ENCODE measurements at regions not wholly inside any gene's neighbourhood (a gene's known extent, or its start where the extent isn't known, plus 50 kb on each side); places are given as distances from the start of the nearest gene placed in this dataset.

GRCh38 chr20:24786646-24787045 lies 162.4 kb upstream of the CST7 start:
- TF ChIP-seq CTCF (IDR thresholded peaks at IDR 0.05): no peak
- Histone ChIP-seq H3K9ac (ENCODE audit: low read depth in 2 of 2, low read length in 2 of 2) (no peak overlapping the region), H3K27me3 (no peaks in the 10 kb centered on the region), H3K4me3 (no peak overlapping the region), H3K27ac (no peak overlapping the region), H3K36me3 (no peaks in the 10 kb centered on the region), H3K9me3 (no peaks in the 10 kb centered on the region), H3K4me1 (no peaks in the 10 kb centered on the region)
- intact Hi-C loops (cut with DNase I): no loop called here
- no peak for DNase-seq

GRCh38 chr20:24787071-24787470 lies 162.0 kb upstream of the CST7 start:
- intact Hi-C loops (cut with DNase I): no loop called here
- Histone ChIP-seq H3K27me3 (no peaks in the 10 kb centered on the region), H3K36me3 (no peaks in the 10 kb centered on the region), H3K27ac (no peak overlapping the region), H3K4me1 (no peaks in the 10 kb centered on the region), H3K9me3 (no peaks in the 10 kb centered on the region), H3K9ac (ENCODE audit: low read depth in 2 of 2, low read length in 2 of 2) (no peak overlapping the region), H3K4me3 (no peak overlapping the region)
- no peak for TF ChIP-seq CTCF (IDR thresholded peaks at IDR 0.05)
- DNase-seq: no peak

GRCh38 chr20:24787621-24788020 lies 161.4 kb upstream of the CST7 start:
- Histone ChIP-seq H3K27me3 (no peaks in the 10 kb centered on the region), H3K36me3 (no peaks in the 10 kb centered on the region), H3K4me3 (no peak overlapping the region), H3K27ac (no peak overlapping the region), H3K9me3 (no peaks in the 10 kb centered on the region), H3K9ac (ENCODE audit: low read depth in 2 of 2, low read length in 2 of 2) (no peak overlapping the region), H3K4me1 (no peaks in the 10 kb centered on the region)
- TF ChIP-seq CTCF (IDR thresholded peaks at IDR 0.05): no peak
- intact Hi-C loops (cut with DNase I): no loop called here
- DNase-seq: no peak

GRCh38 chr20:24789877-24790276 lies 159.2 kb upstream of the CST7 start:
- H3K9me3 ChIP-seq: no peaks in the 10 kb centered on the region
- TF ChIP-seq CTCF (IDR thresholded peaks at IDR 0.05): no peak
- no peak overlapping the region for H3K4me3 ChIP-seq
- no peaks in the 10 kb centered on the region for H3K27me3 ChIP-seq
- no peak overlapping the region for H3K27ac ChIP-seq
- no peak overlapping the region for H3K9ac ChIP-seq (ENCODE audit: low read depth in 2 of 2, low read length in 2 of 2)
- DNase-seq: no peak
- intact Hi-C loops (cut with DNase I): no loop called here
- H3K36me3 ChIP-seq: no peaks in the 10 kb centered on the region
- no peaks in the 10 kb centered on the region for H3K4me1 ChIP-seq

- no peak overlapping the region for H3K4me3 ChIP-seq
- no peaks in the 10 kb centered on the region for H3K27me3 ChIP-seq
- no peak for DNase-seq
- no peak for TF ChIP-seq CTCF (IDR thresholded peaks at IDR 0.05)
- H3K36me3 ChIP-seq: no peaks in the 10 kb centered on the region
- H3K27ac ChIP-seq: no peak overlapping the region
- H3K9me3 ChIP-seq: no peaks in the 10 kb centered on the region
- H3K4me1 ChIP-seq: no peaks in the 10 kb centered on the region
- intact Hi-C loops (cut with DNase I): no loop called here
- no peak overlapping the region for H3K9ac ChIP-seq (ENCODE audit: low read depth in 2 of 2, low read length in 2 of 2)
Measured at GRCh38 chr20:24790746-24791283, 158.3 kb upstream of the CST7 start.

GRCh38 chr20:24791953-24792352 lies 157.1 kb upstream of the CST7 start:
- Histone ChIP-seq H3K4me1 (no peaks in the 10 kb centered on the region), H3K9me3 (no peaks in the 10 kb centered on the region), H3K36me3 (no peaks in the 10 kb centered on the region), H3K27ac (no peak overlapping the region), H3K9ac (ENCODE audit: low read depth in 2 of 2, low read length in 2 of 2) (no peak overlapping the region), H3K27me3 (no peaks in the 10 kb centered on the region), H3K4me3 (no peak overlapping the region)
- no peak for DNase-seq
- intact Hi-C loops (cut with DNase I): no loop called here
- no peak for TF ChIP-seq CTCF (IDR thresholded peaks at IDR 0.05)
